Mesothelial cell of epicardium (in vitro differentiated cells): ENCODE measurements at regions not wholly inside any gene's neighbourhood (a gene's known extent, or its start where the extent isn't known, plus 50 kb on each side); places are given as distances from the start of the nearest gene placed in this dataset. TPM values are rescaled to one million over a fixed set of nuclear protein-coding genes. Genes with fewer than 3 reads are reported as not detected.
A peak's percentile ranks its signal among the peaks of the same experiment; 100 is the strongest.

ENCODE experiments used
- DNase-seq, 2 experiments: peaks; one replicate each; pipeline ENCODE4 v3.0.0; 2021; ENCODE audit warnings: low spot score in 2 of 2; ENCODE audit not compliant: unreplicated experiment in 2 of 2
- H3K27ac Mint-ChIP-seq: 2 replicates; pipeline ENCODE4 v1.8.0; 2021; ENCODE audit warnings: mixed read lengths
- H3K27me3 Mint-ChIP-seq: 2 replicates; pipeline ENCODE4 v1.8.0; 2021; ENCODE audit warnings: low read depth, mixed read lengths
- H3K36me3 Mint-ChIP-seq: 2 replicates; pipeline ENCODE4 v1.8.0; 2021; ENCODE audit warnings: mixed read lengths
- H3K4me1 Mint-ChIP-seq: 2 replicates; pipeline ENCODE4 v1.8.0; 2021; ENCODE audit warnings: mixed read lengths
- H3K4me3 Mint-ChIP-seq: 2 replicates; pipeline ENCODE4 v1.8.0; 2021; ENCODE audit warnings: mild to moderate bottlenecking, moderate library complexity, mixed read lengths
- H3K9me3 Mint-ChIP-seq: 2 replicates; pipeline ENCODE4 v1.8.0; 2021; ENCODE audit warnings: mixed read lengths
- CTCF ChIP-seq: fragments of 200-600 bp; sonication (generic); IDR thresholded peaks from one replicate; pipeline ENCODE4 v1.5.0; 2021; ENCODE audit warnings: antibody characterized with exemption; ENCODE audit not compliant: unreplicated experiment
- microRNA-seq: library from miRNA; unstranded; fragments of <30 nt; microRNA quantifications from one replicate; pipeline ENCODE4 v1.2.0, GENCODE V29; 2021; ENCODE audit warnings: inconsistent platforms, mixed read lengths

GRCh38 chr12:116504438-116504837, 54.7 kb upstream of the MAP1LC3B2 start:
- no peak overlapping the region for H3K27ac Mint-ChIP-seq

GRCh38 chr12:116506697-116507064, 52.5 kb upstream of the MAP1LC3B2 start:
- no peak overlapping the region for H3K27ac Mint-ChIP-seq
- peak overlapping the region; percentile 41 for H3K4me3 Mint-ChIP-seq
- no peak for DNase-seq
- TF ChIP-seq CTCF, result no peak
- no peaks in the 10 kb centered on the region for H3K9me3 Mint-ChIP-seq
- peaks cover 22% of the 10 kb centered on the region for H3K4me1 Mint-ChIP-seq
- no peaks in the 10 kb centered on the region for H3K36me3 Mint-ChIP-seq
- H3K27me3 Mint-ChIP-seq, result peaks cover 7% of the 10 kb centered on the region

More at GRCh38 chr12:116504438-116504837, 54.7 kb upstream of the MAP1LC3B2 start:
- Mint-ChIP-seq H3K36me3 (no peaks in the 10 kb centered on the region), H3K4me3 (no peak overlapping the region), H3K9me3 (no peaks in the 10 kb centered on the region), H3K27me3 (peaks cover 7% of the 10 kb centered on the region), H3K4me1 (peaks cover 24% of the 10 kb centered on the region)
- TF ChIP-seq CTCF, result no peak
- DNase-seq, result no peak

GRCh38 chr12:116508145-116509121, 50.7 kb upstream of the MAP1LC3B2 start:
- Mint-ChIP-seq H3K4me1 (peaks cover 12% of the 10 kb centered on the region), H3K4me3 (peak overlapping the region; percentile 61), H3K36me3 (no peaks in the 10 kb centered on the region), H3K27me3 (peaks cover 7% of the 10 kb centered on the region), H3K27ac (no peak overlapping the region), H3K9me3 (no peaks in the 10 kb centered on the region)
- DNase-seq, result peak; percentile 32 to 50
- TF ChIP-seq CTCF, result no peak

Small RNAs in the stretch of these regions (microRNA-seq; reads per million reads assigned to microRNA genes)
- not detected for gene MIR4472-2
